ENCODE measurements at regions not wholly inside any gene's neighbourhood (a gene's known extent, or its start where the extent isn't known, plus 50 kb on each side); places are given as distances from the start of the nearest gene placed in this dataset.

DNA sequence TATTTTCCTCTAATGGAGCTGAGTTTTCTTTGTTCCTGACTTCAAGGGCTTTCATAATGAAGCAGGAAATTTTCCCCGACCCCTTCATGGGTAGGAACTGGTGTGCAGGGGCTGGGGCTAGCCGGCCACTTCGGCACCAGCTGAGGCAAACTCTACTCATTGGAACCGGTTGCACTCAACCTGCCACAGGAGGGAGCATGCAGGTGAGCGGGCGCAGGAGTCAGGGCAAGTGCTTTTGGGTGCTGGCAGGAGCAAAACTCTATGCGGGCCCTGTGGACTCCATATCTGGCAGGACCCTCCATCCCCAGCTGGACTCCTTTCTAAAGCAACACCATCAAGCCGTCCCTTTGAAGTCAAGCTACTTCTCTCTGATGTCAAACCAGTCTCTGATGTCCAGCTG lies 244.2 kb downstream of the EPM2A start:
- peaks cover 8% of the 10 kb centered on the region for H3K9me3 ChIP-seq
- no peak for DNase-seq (ENCODE audit: low spot score in 2 of 2)
- 46% methylated on average over 8 of the region's 8 CpGs for WGBS
- H3K4me3 ChIP-seq = no peak overlapping the region
- H3K4me1 ChIP-seq = no peaks in the 10 kb centered on the region
- no peaks in the 10 kb centered on the region for H3K27me3 ChIP-seq
- no peak overlapping the region for H3K27ac ChIP-seq
- H3K36me3 ChIP-seq = no peaks in the 10 kb centered on the region
- TF ChIP-seq POLR2A (IDR thresholded peaks at IDR 0.05) (no peak), POLR2AphosphoS5 (IDR thresholded peaks at IDR 0.05) (no peak), EP300 (IDR thresholded peaks at IDR 0.05) (no peak)
- TF ChIP-seq, protein P1, sequence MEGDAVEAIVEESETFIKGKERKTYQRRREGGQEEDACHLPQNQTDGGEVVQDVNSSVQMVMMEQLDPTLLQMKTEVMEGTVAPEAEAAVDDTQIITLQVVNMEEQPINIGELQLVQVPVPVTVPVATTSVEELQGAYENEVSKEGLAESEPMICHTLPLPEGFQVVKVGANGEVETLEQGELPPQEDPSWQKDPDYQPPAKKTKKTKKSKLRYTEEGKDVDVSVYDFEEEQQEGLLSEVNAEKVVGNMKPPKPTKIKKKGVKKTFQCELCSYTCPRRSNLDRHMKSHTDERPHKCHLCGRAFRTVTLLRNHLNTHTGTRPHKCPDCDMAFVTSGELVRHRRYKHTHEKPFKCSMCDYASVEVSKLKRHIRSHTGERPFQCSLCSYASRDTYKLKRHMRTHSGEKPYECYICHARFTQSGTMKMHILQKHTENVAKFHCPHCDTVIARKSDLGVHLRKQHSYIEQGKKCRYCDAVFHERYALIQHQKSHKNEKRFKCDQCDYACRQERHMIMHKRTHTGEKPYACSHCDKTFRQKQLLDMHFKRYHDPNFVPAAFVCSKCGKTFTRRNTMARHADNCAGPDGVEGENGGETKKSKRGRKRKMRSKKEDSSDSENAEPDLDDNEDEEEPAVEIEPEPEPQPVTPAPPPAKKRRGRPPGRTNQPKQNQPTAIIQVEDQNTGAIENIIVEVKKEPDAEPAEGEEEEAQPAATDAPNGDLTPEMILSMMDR (IDR thresholded peaks at IDR 0.05) = no peak

DNA sequence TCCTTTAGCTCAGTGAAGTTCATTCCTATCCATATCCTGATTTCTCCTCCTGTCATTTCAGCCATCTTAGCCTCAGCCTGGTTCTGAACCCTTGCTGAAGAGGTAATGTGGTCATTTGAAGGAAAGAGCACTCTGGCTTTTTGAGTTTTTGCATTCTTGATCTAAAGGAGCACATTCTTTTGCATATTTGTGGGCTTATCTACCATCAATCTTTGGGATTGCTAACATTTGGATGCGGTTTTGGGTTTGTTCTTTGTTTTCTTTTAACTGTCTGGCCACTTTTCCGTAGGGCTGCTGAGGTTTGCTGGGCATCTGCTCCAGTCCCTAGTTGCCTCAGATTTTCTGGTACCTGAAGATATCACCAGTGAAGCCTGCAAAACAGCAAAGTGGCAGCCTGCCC lies 238.3 kb downstream of the EPM2A start:
- DNase-seq (ENCODE audit: low spot score in 2 of 2) = no peak
- 75% methylated on average over 2 of the region's 2 CpGs for WGBS
- H3K4me3 ChIP-seq = no peak overlapping the region
- no peak overlapping the region for H3K27ac ChIP-seq
- no peak for TF ChIP-seq EP300 (IDR thresholded peaks at IDR 0.05)
- no peak for TF ChIP-seq POLR2AphosphoS5 (IDR thresholded peaks at IDR 0.05)
- TF ChIP-seq, protein P1 (IDR thresholded peaks at IDR 0.05) = no peak
- TF ChIP-seq POLR2A (IDR thresholded peaks at IDR 0.05) = no peak
- peaks cover 17% of the 10 kb centered on the region for H3K9me3 ChIP-seq
- H3K4me1 ChIP-seq = no peaks in the 10 kb centered on the region
- H3K36me3 ChIP-seq = no peaks in the 10 kb centered on the region
- no peaks in the 10 kb centered on the region for H3K27me3 ChIP-seq

DNA sequence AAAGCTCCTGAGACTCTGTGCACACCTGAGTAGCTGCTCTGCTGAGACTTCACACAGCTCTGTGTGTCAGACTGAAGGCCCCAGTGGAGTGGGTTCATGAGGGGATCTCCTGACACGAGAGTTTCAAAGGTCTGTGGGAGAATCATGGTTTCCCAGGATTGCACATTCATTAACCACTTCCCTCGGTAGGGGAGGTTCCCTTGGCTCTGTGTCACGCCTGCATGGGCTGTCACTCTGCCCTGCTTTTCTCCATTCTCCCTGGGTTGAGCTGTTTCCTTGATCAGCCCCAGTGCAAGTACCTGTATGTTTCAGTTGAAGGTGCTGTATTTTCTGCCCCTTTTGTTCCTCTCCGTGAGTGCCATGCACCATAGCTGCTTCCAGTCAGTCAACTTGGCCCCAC lies 236.9 kb downstream of the EPM2A start:
- no peaks in the 10 kb centered on the region for H3K4me1 ChIP-seq
- H3K4me3 ChIP-seq = no peak overlapping the region
- H3K27ac ChIP-seq = no peak overlapping the region
- DNase-seq (ENCODE audit: low spot score in 2 of 2) = no peak
- H3K9me3 ChIP-seq = peaks cover 15% of the 10 kb centered on the region
- no peaks in the 10 kb centered on the region for H3K27me3 ChIP-seq
- no peaks in the 10 kb centered on the region for H3K36me3 ChIP-seq
- 73% methylated on average over 4 of the region's 4 CpGs for WGBS
- TF ChIP-seq, protein P1 (IDR thresholded peaks at IDR 0.05) = no peak
- TF ChIP-seq EP300 (IDR thresholded peaks at IDR 0.05) (no peak), POLR2A (IDR thresholded peaks at IDR 0.05) (no peak), POLR2AphosphoS5 (IDR thresholded peaks at IDR 0.05) (no peak)

DNA sequence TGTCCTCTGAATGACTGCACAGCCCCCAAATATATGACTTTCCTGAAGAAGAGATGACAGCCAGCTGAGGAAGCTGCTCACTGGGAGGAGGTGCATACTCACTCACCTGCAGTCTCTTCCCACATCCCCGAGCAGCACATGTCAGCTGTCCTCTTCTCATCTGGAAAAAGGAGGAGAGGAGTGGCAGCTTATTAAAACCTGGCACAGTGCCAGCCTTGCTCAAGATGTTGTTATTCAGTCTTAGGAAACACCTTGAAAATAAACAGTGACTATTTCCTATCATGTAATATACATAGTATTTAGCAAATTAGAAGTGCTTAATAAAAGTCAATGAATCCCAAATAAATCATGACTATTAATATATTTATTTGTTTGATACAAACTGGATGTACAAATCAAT lies 232.9 kb downstream of the EPM2A start:
- WGBS = 24% methylated on average over 1 of the region's 1 CpG
- Histone ChIP-seq H3K27me3 (no peaks in the 10 kb centered on the region), H3K4me1 (no peaks in the 10 kb centered on the region), H3K9me3 (peaks cover 6% of the 10 kb centered on the region), H3K36me3 (no peaks in the 10 kb centered on the region), H3K4me3 (no peak overlapping the region), H3K27ac (no peak overlapping the region)
- TF ChIP-seq EP300 (IDR thresholded peaks at IDR 0.05) (no peak), POLR2A (IDR thresholded peaks at IDR 0.05) (no peak), POLR2AphosphoS5 (IDR thresholded peaks at IDR 0.05) (no peak)
- TF ChIP-seq, protein P1 (IDR thresholded peaks at IDR 0.05) = no peak
- DNase-seq (ENCODE audit: low spot score in 2 of 2) = no peak

DNA sequence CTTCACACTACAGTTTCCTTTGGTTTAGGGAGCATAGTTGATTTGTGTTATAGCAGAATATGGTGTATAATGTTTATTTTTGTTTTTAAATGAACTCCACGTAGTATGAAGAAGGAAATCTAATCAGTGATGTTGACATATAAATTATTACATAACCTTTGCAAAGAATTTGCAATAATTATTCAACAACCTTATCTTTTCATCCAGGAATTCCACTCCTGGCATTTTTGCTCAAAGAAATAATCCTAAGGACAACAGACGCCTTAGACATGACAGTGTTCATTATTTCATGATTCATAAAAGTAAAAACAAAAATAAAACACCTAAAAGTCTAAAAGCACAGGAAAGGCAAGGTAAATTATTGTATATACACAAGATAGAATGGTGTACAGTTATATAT lies 229.2 kb downstream of the EPM2A start:
- TF ChIP-seq EP300 (IDR thresholded peaks at IDR 0.05) (no peak), POLR2AphosphoS5 (IDR thresholded peaks at IDR 0.05) (no peak), POLR2A (IDR thresholded peaks at IDR 0.05) (no peak)
- TF ChIP-seq, protein P1 (IDR thresholded peaks at IDR 0.05) = no peak
- Histone ChIP-seq H3K36me3 (no peaks in the 10 kb centered on the region), H3K27me3 (no peaks in the 10 kb centered on the region), H3K4me3 (no peak overlapping the region), H3K9me3 (peaks cover 21% of the 10 kb centered on the region), H3K27ac (no peak overlapping the region), H3K4me1 (no peaks in the 10 kb centered on the region)
- 40% methylated on average over 2 of the region's 2 CpGs for WGBS
- DNase-seq (ENCODE audit: low spot score in 2 of 2) = no peak

All from suprapubic skin (tissue), 4 donors.